ENCODE measurements at regions not wholly inside any gene's neighbourhood (a gene's known extent, or its start where the extent isn't known, plus 50 kb on each side); places are given as distances from the start of the nearest gene placed in this dataset.

DNA sequence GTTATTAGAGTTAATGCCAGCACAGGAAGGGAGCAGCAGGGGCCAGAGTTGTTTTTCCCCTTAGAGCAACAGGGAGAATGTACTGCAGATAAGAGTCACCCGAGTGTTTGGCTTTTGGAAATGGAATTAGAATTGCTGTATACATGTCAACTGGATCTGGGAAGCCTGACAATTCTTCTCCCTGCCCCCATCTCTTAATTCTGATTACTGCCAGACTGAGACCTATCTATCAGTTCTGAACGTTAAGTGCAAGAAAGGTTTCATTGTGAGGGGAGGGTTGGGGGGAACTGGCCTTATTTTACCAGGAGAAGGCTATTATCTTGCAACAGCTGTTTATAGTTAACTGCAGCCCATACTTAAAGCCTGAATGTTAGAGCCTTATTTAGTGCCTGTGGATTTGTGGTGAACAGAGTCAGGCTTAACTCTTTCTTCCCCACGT is 424.5 kb upstream of the CDH11 start:
- TF ChIP-seq CTCF (IDR thresholded peaks at IDR 0.05) = no peak
- TF ChIP-seq POLR2A (IDR thresholded peaks at IDR 0.05) = no peak
